ENCODE measurements at regions not wholly inside any gene's neighbourhood (a gene's known extent, or its start where the extent isn't known, plus 50 kb on each side); places are given as distances from the start of the nearest gene placed in this dataset.

- DNase-seq, result no peak
- no peak overlapping the region for H3K27ac ChIP-seq
- no peaks in the 10 kb centered on the region for H3K36me3 ChIP-seq
- intact Hi-C loops (cut with DNase I; ENCODE audit: low total_unique reads), result no loop called here
- no peaks in the 10 kb centered on the region for H3K27me3 ChIP-seq
- no peak for TF ChIP-seq CTCF (IDR thresholded peaks at IDR 0.05)
- no peak for TF ChIP-seq POLR2A (IDR thresholded peaks at IDR 0.05)
- no peaks in the 10 kb centered on the region for H3K9me3 ChIP-seq
- H3K4me3 ChIP-seq, result no peak overlapping the region
- H3K4me1 ChIP-seq, result no peaks in the 10 kb centered on the region
Observed at GRCh38 chr17:70677783-70678647, 508.7 kb downstream of the KCNJ2 start.

- Histone ChIP-seq H3K4me1 (no peaks in the 10 kb centered on the region), H3K4me3 (no peak overlapping the region), H3K27me3 (no peaks in the 10 kb centered on the region), H3K9me3 (no peaks in the 10 kb centered on the region), H3K36me3 (no peaks in the 10 kb centered on the region), H3K27ac (no peak overlapping the region)
- no peak for DNase-seq
- TF ChIP-seq POLR2A (IDR thresholded peaks at IDR 0.05), result no peak
- no peak for TF ChIP-seq CTCF (IDR thresholded peaks at IDR 0.05)
- intact Hi-C loops (cut with DNase I; ENCODE audit: low total_unique reads), result no loop called here
Observed at GRCh38 chr17:70678889-70679288, 509.6 kb downstream of the KCNJ2 start.

- no peaks in the 10 kb centered on the region for H3K9me3 ChIP-seq
- intact Hi-C loops (cut with DNase I; ENCODE audit: low total_unique reads), result no loop called here
- no peak overlapping the region for H3K27ac ChIP-seq
- H3K36me3 ChIP-seq, result no peaks in the 10 kb centered on the region
- no peak overlapping the region for H3K4me3 ChIP-seq
- H3K27me3 ChIP-seq, result no peaks in the 10 kb centered on the region
- TF ChIP-seq POLR2A (IDR thresholded peaks at IDR 0.05) (no peak), CTCF (IDR thresholded peaks at IDR 0.05) (no peak)
- H3K4me1 ChIP-seq, result no peaks in the 10 kb centered on the region
- no peak for DNase-seq
Observed at GRCh38 chr17:70683936-70684335, 514.6 kb downstream of the KCNJ2 start.

- Histone ChIP-seq H3K36me3 (no peaks in the 10 kb centered on the region), H3K9me3 (no peaks in the 10 kb centered on the region), H3K27me3 (no peaks in the 10 kb centered on the region), H3K4me1 (no peaks in the 10 kb centered on the region), H3K4me3 (no peak overlapping the region), H3K27ac (no peak overlapping the region)
- intact Hi-C loops (cut with DNase I; ENCODE audit: low total_unique reads), result no loop called here
- no peak for TF ChIP-seq CTCF (IDR thresholded peaks at IDR 0.05)
- no peak for TF ChIP-seq POLR2A (IDR thresholded peaks at IDR 0.05)
- DNase-seq, result no peak
Observed at GRCh38 chr17:70687421-70687820, 518.1 kb downstream of the KCNJ2 start.

GRCh38 chr17:70691150-70691549 lies 521.8 kb downstream of the KCNJ2 start:
- H3K27me3 ChIP-seq, result no peaks in the 10 kb centered on the region
- H3K4me3 ChIP-seq, result no peak overlapping the region
- H3K36me3 ChIP-seq, result no peaks in the 10 kb centered on the region
- H3K27ac ChIP-seq, result no peak overlapping the region
- TF ChIP-seq POLR2A (IDR thresholded peaks at IDR 0.05) (no peak), CTCF (IDR thresholded peaks at IDR 0.05) (no peak)
- DNase-seq, result no peak
- no peaks in the 10 kb centered on the region for H3K9me3 ChIP-seq
- intact Hi-C loops (cut with DNase I; ENCODE audit: low total_unique reads), result no loop called here
- no peaks in the 10 kb centered on the region for H3K4me1 ChIP-seq

All from uterus (tissue), 3 donors.